ENCODE measurements at regions not wholly inside any gene's neighbourhood (a gene's known extent, or its start where the extent isn't known, plus 50 kb on each side); places are given as distances from the start of the nearest gene placed in this dataset.

- TF ChIP-seq CTCF (IDR thresholded peaks at IDR 0.05; ENCODE audit: low read depth, low read length) (no peak), EZH2phosphoT487 (IDR thresholded peaks at IDR 0.05; ENCODE audit: low read depth) (no peak)
Observed at GRCh38 chr2:223442847-223443246, 159.3 kb downstream of the SCG2 start.

Measured in OCI-LY3 (cell line).